DND-41 (cell line): ENCODE measurements at regions not wholly inside any gene's neighbourhood (a gene's known extent, or its start where the extent isn't known, plus 50 kb on each side); places are given as distances from the start of the nearest gene placed in this dataset.

Source experiments
- EZH2 ChIP-seq: IDR thresholded peaks from 3 replicates; pipeline ENCODE4 v1.6.1; 2012; ENCODE audit warnings: borderline replicate concordance, low read depth, mild to moderate bottlenecking, moderate library complexity, low read length, inconsistent platforms; ENCODE audit not compliant: severe bottlenecking
- TF ChIP-seq, protein P1 (sequence below): IDR thresholded peaks from 2 replicates; pipeline ENCODE4 v1.5.1; 2012; ENCODE audit warnings: borderline replicate concordance, low read length, moderate library complexity, mild to moderate bottlenecking; ENCODE audit not compliant: poor library complexity, severe bottlenecking; ENCODE audit errors: extremely low read depth

DNA sequence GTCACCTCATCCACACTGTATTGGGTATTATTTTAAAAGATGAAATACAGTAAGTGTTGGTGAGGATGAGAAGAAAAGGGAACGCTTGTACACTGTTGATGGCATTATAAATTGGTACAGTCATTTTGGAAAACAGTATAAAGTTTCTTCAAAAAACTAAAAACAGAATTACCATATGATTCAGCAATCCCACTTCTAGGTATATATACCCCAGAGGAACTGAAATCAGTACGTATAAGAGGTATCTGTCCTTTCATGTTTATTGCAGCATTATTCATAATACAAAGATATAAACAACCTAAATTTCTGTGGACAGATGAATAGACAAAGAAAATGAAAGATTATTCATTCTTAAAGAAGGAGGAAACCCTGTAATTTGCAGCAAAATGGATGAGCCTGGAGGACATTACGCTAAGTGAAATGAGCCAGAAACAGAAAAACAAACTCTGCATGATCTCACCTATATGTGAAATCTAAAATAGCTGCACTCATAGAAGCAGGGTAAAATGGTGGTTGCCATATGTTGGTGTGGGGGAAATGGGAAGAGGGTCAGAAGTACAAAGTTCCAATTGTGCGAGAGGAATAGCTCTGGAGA is 191.6 kb downstream of the TRIM36 start:
- TF ChIP-seq, protein P1, sequence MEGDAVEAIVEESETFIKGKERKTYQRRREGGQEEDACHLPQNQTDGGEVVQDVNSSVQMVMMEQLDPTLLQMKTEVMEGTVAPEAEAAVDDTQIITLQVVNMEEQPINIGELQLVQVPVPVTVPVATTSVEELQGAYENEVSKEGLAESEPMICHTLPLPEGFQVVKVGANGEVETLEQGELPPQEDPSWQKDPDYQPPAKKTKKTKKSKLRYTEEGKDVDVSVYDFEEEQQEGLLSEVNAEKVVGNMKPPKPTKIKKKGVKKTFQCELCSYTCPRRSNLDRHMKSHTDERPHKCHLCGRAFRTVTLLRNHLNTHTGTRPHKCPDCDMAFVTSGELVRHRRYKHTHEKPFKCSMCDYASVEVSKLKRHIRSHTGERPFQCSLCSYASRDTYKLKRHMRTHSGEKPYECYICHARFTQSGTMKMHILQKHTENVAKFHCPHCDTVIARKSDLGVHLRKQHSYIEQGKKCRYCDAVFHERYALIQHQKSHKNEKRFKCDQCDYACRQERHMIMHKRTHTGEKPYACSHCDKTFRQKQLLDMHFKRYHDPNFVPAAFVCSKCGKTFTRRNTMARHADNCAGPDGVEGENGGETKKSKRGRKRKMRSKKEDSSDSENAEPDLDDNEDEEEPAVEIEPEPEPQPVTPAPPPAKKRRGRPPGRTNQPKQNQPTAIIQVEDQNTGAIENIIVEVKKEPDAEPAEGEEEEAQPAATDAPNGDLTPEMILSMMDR: no peak
- TF ChIP-seq EZH2: no peak
